Common myeloid progenitor, CD34-positive (primary cell): ENCODE measurements at regions not wholly inside any gene's neighbourhood (a gene's known extent, or its start where the extent isn't known, plus 50 kb on each side); places are given as distances from the start of the nearest gene placed in this dataset.

Experiments used
- CTCF ChIA-PET: fragments of 350-600 bp; sonication (Branson Sonifier 250); formaldehyde crosslinking; loops from one replicate; lab custom pipeline; 2021; ENCODE audit warnings: antibody characterized with exemption; lab: Charles Lee
- POLR2A ChIA-PET: fragments of 350-600 bp; sonication (Branson Sonifier 250); formaldehyde crosslinking; loops from one replicate; lab custom pipeline; 2021; ENCODE audit warnings: antibody characterized with exemption; lab: Charles Lee
- DNase-seq, 3 donors: peaks; one replicate each; pipeline versions ENCODE4 v3.0.0 to v3.0.0-alpha.2; 2013
- H3K27ac ChIP-seq, 2 experiments: 1 replicate in 1 of 2; 2 replicates in 1 of 2; pipeline ENCODE4 v1.7.0; 2013; ENCODE audit warnings: inconsistent platforms in 2 of 2, low read length in 2 of 2, mild to moderate bottlenecking in 2 of 2, low read depth in 1 of 2, moderate library complexity in 1 of 2; ENCODE audit not compliant: severe bottlenecking in 2 of 2, insufficient read depth in 1 of 2, poor library complexity in 1 of 2
- H3K27me3 ChIP-seq, 5 experiments: replicated peaks in 2 of 5; 1 replicate in 3 of 5; 2 replicates in 2 of 5; pipeline versions ENCODE4 v1.6.1 to v1.7.0; 2013; ENCODE audit warnings: low read length in 4 of 5, mild to moderate bottlenecking in 2 of 5, moderate library complexity in 2 of 5, inconsistent platforms in 1 of 5; ENCODE audit not compliant: insufficient read depth in 5 of 5, control insufficient read depth in 4 of 5
- H3K36me3 ChIP-seq, 4 experiments: 1 replicate in 2 of 4; 2 replicates in 2 of 4; pipeline versions ENCODE4 v1.6.1 to v1.7.0; 2013; ENCODE audit warnings: low read length in 3 of 4, control low read depth in 1 of 4, mild to moderate bottlenecking in 1 of 4; ENCODE audit not compliant: control insufficient read depth in 4 of 4, insufficient read depth in 4 of 4
- H3K4me1 ChIP-seq, 4 experiments: 1 replicate in 3 of 4; 2 replicates in 1 of 4; pipeline versions ENCODE4 v1.6.1 to v1.7.1; 2013; ENCODE audit warnings: low read length in 3 of 4, mild to moderate bottlenecking in 3 of 4, control low read depth in 1 of 4, inconsistent platforms in 1 of 4, moderate library complexity in 1 of 4; ENCODE audit not compliant: control insufficient read depth in 4 of 4, insufficient read depth in 4 of 4; ENCODE audit errors: control extremely low read depth in 1 of 4
- H3K4me3 ChIP-seq, 7 experiments: 1 replicate in 4 of 7; 2 replicates in 3 of 7; pipeline versions ENCODE4 v1.5.1 to v1.7.0; 2013; ENCODE audit warnings: mild to moderate bottlenecking in 7 of 7, low read length in 6 of 7, moderate library complexity in 6 of 7, inconsistent platforms in 2 of 7, low read depth in 2 of 7, control low read depth in 1 of 7; ENCODE audit not compliant: insufficient read depth in 4 of 7, control insufficient read depth in 1 of 7; ENCODE audit errors: extremely low read depth in 1 of 7
- H3K9me3 ChIP-seq, 5 experiments: 1 replicate in 4 of 5; 2 replicates in 1 of 5; pipeline versions ENCODE4 v1.6.1 to v1.7.1; 2013; ENCODE audit warnings: low read length in 4 of 5, mild to moderate bottlenecking in 2 of 5, inconsistent platforms in 1 of 5, low read depth in 1 of 5, moderate library complexity in 1 of 5; ENCODE audit not compliant: control insufficient read depth in 4 of 5, insufficient read depth in 2 of 5; ENCODE audit errors: control extremely low read depth in 1 of 5
- WGBS: methylation state at CpG from one replicate; pipeline ENCODE4 v1.1.5; 2013; ENCODE audit not compliant: insufficient coverage; 5-methylcytosine and 5-hydroxymethylcytosine counted together

DNA sequence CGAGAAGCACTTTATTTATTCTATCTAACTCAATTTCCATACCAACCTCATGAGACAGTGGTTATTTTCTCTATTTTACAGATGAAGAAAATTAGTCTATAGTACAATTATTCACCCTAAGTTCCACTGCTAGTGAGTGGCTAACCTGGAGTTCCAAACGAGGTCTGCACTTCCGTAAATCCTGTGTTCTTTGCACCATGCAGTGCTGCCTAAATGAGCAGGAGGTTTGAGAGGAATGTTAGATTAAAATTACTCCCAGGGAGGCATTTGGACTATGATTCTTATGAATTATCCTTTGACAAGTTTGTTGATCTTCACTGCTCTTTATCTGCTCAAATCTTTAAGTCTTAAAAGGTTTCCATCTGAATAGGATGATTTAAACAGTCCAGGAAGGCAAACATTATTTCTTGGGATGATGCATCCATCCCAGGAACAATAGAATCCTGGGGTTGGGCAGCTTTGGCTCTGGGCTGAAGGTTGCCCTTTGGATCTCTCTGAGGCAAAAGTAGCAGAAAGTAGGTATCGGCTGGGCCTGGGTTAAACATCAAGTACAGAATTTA lies 400.8 kb downstream of the REEP3 start:
- 74% methylated on average over 3 of the region's 4 CpGs for WGBS
- CTCF ChIA-PET, result no interaction called here
- POLR2A ChIA-PET, result no interaction called here

GRCh38 chr10:63922468-63923284 lies 401.5 kb downstream of the REEP3 start:
- H3K9me3 ChIP-seq, result no peaks in the 10 kb centered on the region
- POLR2A ChIA-PET, result no interaction called here

More for the DNA sequence above, 400.8 kb downstream of the REEP3 start:
- no peak for DNase-seq
- Histone ChIP-seq H3K9me3 (no peaks in the 10 kb centered on the region), H3K27me3 (peaks cover 0 to 13% (median 3%) of the 10 kb centered on the region in 5 experiments), H3K4me3 (no peak overlapping the region), H3K27ac (no peak overlapping the region), H3K36me3 (no peaks in the 10 kb centered on the region), H3K4me1 (no peaks in the 10 kb centered on the region)

DNA sequence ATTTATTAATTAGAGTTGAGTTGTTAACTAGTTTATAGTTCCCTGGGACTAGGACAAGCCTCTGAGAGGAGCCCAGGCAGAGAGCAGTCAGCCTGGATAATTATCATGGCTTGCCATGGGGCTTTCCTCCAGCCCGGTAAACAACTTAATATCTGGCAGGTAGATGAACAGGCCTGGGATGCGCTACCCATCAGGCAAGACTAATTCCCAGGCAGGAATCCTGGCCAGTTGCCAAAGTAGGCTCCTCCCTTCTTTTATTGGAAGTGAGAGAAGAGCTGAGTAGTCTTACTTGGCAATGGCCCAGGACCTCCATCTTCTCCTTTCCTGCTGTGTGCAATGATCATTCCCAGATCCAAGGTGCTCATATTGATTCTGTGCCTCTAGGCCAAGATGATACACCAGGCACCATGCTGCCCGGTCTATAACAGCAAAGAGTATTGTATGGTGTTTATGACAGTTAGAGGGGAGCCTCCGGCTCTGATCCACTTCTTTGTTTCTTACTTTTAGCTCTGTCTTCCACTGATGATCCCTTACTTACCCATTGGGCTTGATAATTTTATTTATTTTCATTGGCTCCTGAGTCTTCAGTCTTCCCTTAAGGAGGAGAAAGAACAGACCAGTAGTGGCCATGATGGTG lies 408.7 kb downstream of the REEP3 start:
- Histone ChIP-seq H3K4me3 (no peak overlapping the region), H3K27ac (no peak overlapping the region), H3K27me3 (peaks cover 0 to 2% (median 0%) of the 10 kb centered on the region in 5 experiments), H3K36me3 (no peaks in the 10 kb centered on the region), H3K4me1 (no peaks in the 10 kb centered on the region), H3K9me3 (no peaks in the 10 kb centered on the region)
- CTCF ChIA-PET, result no interaction called here
- no peak for DNase-seq
- 83% methylated on average over 3 of the region's 4 CpGs for WGBS
- POLR2A ChIA-PET, result no interaction called here

More at GRCh38 chr10:63922468-63923284, 401.5 kb downstream of the REEP3 start:
- H3K4me1 ChIP-seq, result no peaks in the 10 kb centered on the region
- H3K27me3 ChIP-seq, result peaks cover 0 to 13% (median 3%) of the 10 kb centered on the region in 5 experiments
- H3K4me3 ChIP-seq, result no peak overlapping the region
- CTCF ChIA-PET, result no interaction called here
- no peak overlapping the region for H3K27ac ChIP-seq
- WGBS, result no CpG with 5 or more reads among the region's 6 CpGs
- H3K36me3 ChIP-seq, result no peaks in the 10 kb centered on the region
- DNase-seq, result no peak

- ChIA-PET CTCF (no interaction called here), POLR2A (no interaction called here)
- peaks cover 0 to 2% (median 0%) of the 10 kb centered on the region in 5 experiments for H3K27me3 ChIP-seq
- H3K4me1 ChIP-seq, result no peaks in the 10 kb centered on the region
- no peak for DNase-seq
- no peaks in the 10 kb centered on the region for H3K36me3 ChIP-seq
- no peak overlapping the region for H3K27ac ChIP-seq
- H3K9me3 ChIP-seq, result no peaks in the 10 kb centered on the region
- no peak overlapping the region for H3K4me3 ChIP-seq
- WGBS, result 100% methylated on average over 2 of the region's 4 CpGs
These were observed 409.4 kb downstream of the REEP3 start for GRCh38 chr10:63930584-63930983.

DNA sequence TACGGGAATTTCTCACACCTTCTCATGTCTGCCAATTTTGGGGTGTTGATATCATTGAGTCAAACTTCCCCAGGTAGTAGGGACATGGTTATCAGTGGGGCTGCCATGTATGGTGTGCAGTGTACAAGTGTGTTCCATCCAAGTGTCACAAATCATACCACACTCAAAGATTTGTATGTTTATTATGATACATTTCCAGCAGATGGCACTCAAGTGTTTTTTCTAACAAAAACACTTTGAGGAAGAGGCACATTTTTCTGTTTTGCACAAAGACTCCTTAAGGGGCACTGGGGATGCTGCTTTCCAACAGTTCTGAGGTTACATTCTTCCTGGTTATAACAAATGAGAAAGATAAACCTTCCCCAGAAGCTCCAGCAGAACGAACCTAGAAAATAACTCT lies 414.5 kb downstream of the REEP3 start:
- DNase-seq, result peak in 2 of 3 donors; percentile 7 to 9
- ChIA-PET CTCF (no interaction called here), POLR2A (no interaction called here)
- no peak overlapping the region for H3K27ac ChIP-seq
- 50% methylated on average over 1 of the region's 2 CpGs for WGBS
- H3K4me3 ChIP-seq, result no peak overlapping the region
- H3K36me3 ChIP-seq, result no peaks in the 10 kb centered on the region
- no peaks in the 10 kb centered on the region for H3K9me3 ChIP-seq
- H3K4me1 ChIP-seq, result no peaks in the 10 kb centered on the region
- H3K27me3 ChIP-seq, result no peaks in the 10 kb centered on the region

DNA sequence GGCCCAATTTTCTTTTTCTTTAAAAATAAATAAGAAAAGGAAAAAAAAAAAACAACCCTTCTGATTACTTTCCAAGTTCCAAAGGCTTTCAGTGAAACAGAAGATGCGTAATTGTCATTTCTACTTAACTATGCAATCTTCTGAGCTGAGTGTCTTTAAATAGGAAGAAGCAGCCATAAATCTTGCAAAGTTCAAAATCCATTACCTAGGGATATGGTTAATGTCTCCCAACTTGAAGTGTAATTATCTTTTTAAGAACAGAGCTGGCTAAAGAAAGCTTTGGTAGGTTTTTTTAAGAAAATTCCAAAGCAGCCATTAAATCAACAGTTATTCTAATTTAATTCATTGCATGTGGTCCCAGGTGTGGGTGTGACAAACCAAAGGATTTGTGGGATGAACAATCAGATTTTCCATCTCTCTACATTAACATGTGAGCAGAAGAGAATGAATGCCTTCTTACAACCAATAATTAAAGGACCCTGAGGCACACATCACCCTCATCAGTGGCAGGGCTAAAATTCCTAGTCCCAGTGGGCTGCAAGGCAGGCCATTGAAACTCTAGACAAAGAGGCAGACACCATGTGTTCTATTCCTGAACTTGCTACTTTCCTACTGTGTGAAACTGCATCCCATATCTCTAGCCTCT lies 419.2 kb downstream of the REEP3 start:
- H3K27me3 ChIP-seq, result no peaks in the 10 kb centered on the region
- no peaks in the 10 kb centered on the region for H3K36me3 ChIP-seq
- POLR2A ChIA-PET, result no interaction called here
- whole genome bisulfite sequencing, result 83% methylated on average over 1 of the region's 1 CpG
- CTCF ChIA-PET, result no interaction called here
- H3K4me1 ChIP-seq, result no peaks in the 10 kb centered on the region
- H3K27ac ChIP-seq, result no peak overlapping the region
- DNase-seq, result no peak
- no peak overlapping the region for H3K4me3 ChIP-seq
- no peaks in the 10 kb centered on the region for H3K9me3 ChIP-seq
